ENCODE measurements at regions not wholly inside any gene's neighbourhood (a gene's known extent, or its start where the extent isn't known, plus 50 kb on each side); places are given as distances from the start of the nearest gene placed in this dataset.

- TF ChIP-seq EZH2phosphoT487 (IDR thresholded peaks at IDR 0.05; ENCODE audit: borderline replicate concordance) = no peak
- TF ChIP-seq, protein P1, sequence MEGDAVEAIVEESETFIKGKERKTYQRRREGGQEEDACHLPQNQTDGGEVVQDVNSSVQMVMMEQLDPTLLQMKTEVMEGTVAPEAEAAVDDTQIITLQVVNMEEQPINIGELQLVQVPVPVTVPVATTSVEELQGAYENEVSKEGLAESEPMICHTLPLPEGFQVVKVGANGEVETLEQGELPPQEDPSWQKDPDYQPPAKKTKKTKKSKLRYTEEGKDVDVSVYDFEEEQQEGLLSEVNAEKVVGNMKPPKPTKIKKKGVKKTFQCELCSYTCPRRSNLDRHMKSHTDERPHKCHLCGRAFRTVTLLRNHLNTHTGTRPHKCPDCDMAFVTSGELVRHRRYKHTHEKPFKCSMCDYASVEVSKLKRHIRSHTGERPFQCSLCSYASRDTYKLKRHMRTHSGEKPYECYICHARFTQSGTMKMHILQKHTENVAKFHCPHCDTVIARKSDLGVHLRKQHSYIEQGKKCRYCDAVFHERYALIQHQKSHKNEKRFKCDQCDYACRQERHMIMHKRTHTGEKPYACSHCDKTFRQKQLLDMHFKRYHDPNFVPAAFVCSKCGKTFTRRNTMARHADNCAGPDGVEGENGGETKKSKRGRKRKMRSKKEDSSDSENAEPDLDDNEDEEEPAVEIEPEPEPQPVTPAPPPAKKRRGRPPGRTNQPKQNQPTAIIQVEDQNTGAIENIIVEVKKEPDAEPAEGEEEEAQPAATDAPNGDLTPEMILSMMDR (conservative IDR thresholded peaks at IDR 0.05; ENCODE audit: low read length) = no peak
- H2AFZ ChIP-seq (ENCODE audit: low read length) = no peak overlapping the region
- H3K9me2 ChIP-seq (replicated peaks; ENCODE audit: low read depth, low read length) = no peaks in the 10 kb centered on the region
- H4K20me1 ChIP-seq (ENCODE audit: insufficient read depth, low read length, poor library complexity, severe bottlenecking) = no peaks in the 10 kb centered on the region
- no peaks in the 10 kb centered on the region for H3F3A ChIP-seq (ENCODE audit: low read depth)
- H3K79me2 ChIP-seq (ENCODE audit: insufficient read depth, low read length) = no peaks in the 10 kb centered on the region
- H3K4me2 ChIP-seq (ENCODE audit: low read depth, low read length, poor library complexity, severe bottlenecking) = no peak overlapping the region
- no peak overlapping the region for H3K9ac ChIP-seq (ENCODE audit: low read depth, low read length, poor library complexity, severe bottlenecking)
- no peak overlapping the region for H3K4me3 ChIP-seq (ENCODE audit: low read length, poor library complexity, severe bottlenecking)
- H3K9me3 ChIP-seq (ENCODE audit: insufficient read depth, low read depth, low read length) = no peaks in the 10 kb centered on the region
- H3K36me3 ChIP-seq (ENCODE audit: insufficient read depth, low read length) = no peaks in the 10 kb centered on the region
- H3K27me3 ChIP-seq (ENCODE audit: insufficient read depth, low read length, poor library complexity, severe bottlenecking) = no peaks in the 10 kb centered on the region
- no peaks in the 10 kb centered on the region for H3K4me1 ChIP-seq (ENCODE audit: insufficient read depth, low read length, poor library complexity, severe bottlenecking)
These were observed 173.5 kb downstream of the C5orf15 start for GRCh38 chr5:133794771-133795415.

DNA sequence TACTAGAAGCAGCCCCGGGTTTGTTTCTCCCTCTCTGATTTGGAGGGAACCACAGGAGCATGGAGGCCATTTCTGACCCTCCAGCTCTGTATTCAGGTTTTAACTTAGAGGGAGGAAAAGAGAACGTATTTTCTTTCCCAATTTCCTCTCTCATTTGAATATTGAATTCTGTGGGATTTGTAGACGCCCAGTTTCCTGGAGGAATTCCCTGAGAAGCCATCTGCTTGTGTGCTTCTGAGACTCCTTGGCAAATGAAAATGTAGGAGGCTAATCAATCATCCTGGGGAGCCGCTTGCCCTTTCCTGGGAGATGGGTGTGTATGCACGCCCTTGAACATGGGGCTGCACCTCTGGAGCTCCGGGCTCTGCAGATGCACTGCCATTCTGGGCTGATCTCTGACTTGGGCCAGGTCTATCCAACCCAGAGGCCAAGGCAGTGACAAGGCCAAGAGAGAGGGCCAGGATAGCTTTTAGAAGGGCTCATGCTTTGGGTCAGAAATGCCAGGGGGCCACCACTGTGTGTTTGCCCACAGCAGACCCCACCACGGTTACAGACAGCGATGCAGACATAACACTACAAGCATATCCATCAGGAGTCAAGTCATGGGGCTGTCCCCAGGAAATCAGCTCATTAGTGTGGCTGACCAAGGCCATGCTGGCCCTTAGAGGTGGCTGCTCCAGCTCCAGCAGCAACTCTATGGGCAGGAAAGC is 174.5 kb downstream of the C5orf15 start:
- Histone ChIP-seq H3K4me1 (ENCODE audit: insufficient read depth, low read length, poor library complexity, severe bottlenecking) (no peaks in the 10 kb centered on the region), H3K9ac (ENCODE audit: low read depth, low read length, poor library complexity, severe bottlenecking) (no peak overlapping the region), H3K4me3 (ENCODE audit: low read length, poor library complexity, severe bottlenecking) (no peak overlapping the region), H3K36me3 (ENCODE audit: insufficient read depth, low read length) (no peaks in the 10 kb centered on the region), H4K20me1 (ENCODE audit: insufficient read depth, low read length, poor library complexity, severe bottlenecking) (no peaks in the 10 kb centered on the region), H3K27me3 (ENCODE audit: insufficient read depth, low read length, poor library complexity, severe bottlenecking) (no peaks in the 10 kb centered on the region), H3F3A (ENCODE audit: low read depth) (no peaks in the 10 kb centered on the region), H3K79me2 (ENCODE audit: insufficient read depth, low read length) (no peaks in the 10 kb centered on the region), H3K4me2 (ENCODE audit: low read depth, low read length, poor library complexity, severe bottlenecking) (no peak overlapping the region), H3K9me3 (ENCODE audit: insufficient read depth, low read depth, low read length) (no peaks in the 10 kb centered on the region), H2AFZ (ENCODE audit: low read length) (no peak overlapping the region), H3K9me2 (replicated peaks; ENCODE audit: low read depth, low read length) (no peaks in the 10 kb centered on the region)
- TF ChIP-seq, protein P1 (conservative IDR thresholded peaks at IDR 0.05; ENCODE audit: low read length) = no peak
- no peak for TF ChIP-seq EZH2phosphoT487 (IDR thresholded peaks at IDR 0.05; ENCODE audit: borderline replicate concordance)

DNA sequence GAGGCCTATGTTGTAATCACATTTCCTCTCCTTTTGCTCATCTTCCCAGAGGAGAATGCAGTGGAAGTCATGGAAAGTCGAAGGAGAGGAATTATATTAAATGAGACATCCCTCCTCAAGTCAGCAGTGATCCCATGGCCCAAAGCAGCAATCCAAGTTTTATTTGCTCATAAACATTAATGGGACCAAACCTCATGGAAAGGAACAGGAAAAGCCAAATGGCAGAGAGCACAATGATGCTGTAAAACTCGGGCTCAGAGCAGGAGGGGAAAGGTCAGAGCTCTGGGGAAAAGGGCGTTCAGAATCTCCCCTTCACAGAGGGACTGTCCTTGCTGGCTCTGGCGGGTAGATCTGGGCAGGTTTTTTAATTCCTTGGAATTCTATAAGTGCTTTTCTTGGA is 175.8 kb downstream of the C5orf15 start:
- no peak for TF ChIP-seq EZH2phosphoT487 (IDR thresholded peaks at IDR 0.05; ENCODE audit: borderline replicate concordance)
- TF ChIP-seq, protein P1 (conservative IDR thresholded peaks at IDR 0.05; ENCODE audit: low read length) = no peak
- Histone ChIP-seq H3K4me2 (ENCODE audit: low read depth, low read length, poor library complexity, severe bottlenecking) (no peak overlapping the region), H3K79me2 (ENCODE audit: insufficient read depth, low read length) (no peaks in the 10 kb centered on the region), H3K4me1 (ENCODE audit: insufficient read depth, low read length, poor library complexity, severe bottlenecking) (no peaks in the 10 kb centered on the region), H3K27me3 (ENCODE audit: insufficient read depth, low read length, poor library complexity, severe bottlenecking) (no peaks in the 10 kb centered on the region), H3K9me2 (replicated peaks; ENCODE audit: low read depth, low read length) (no peaks in the 10 kb centered on the region), H3K36me3 (ENCODE audit: insufficient read depth, low read length) (no peaks in the 10 kb centered on the region), H3F3A (ENCODE audit: low read depth) (no peaks in the 10 kb centered on the region), H3K9me3 (ENCODE audit: insufficient read depth, low read depth, low read length) (no peaks in the 10 kb centered on the region), H2AFZ (ENCODE audit: low read length) (no peak overlapping the region), H3K4me3 (ENCODE audit: low read length, poor library complexity, severe bottlenecking) (no peak overlapping the region), H3K9ac (ENCODE audit: low read depth, low read length, poor library complexity, severe bottlenecking) (no peak overlapping the region), H4K20me1 (ENCODE audit: insufficient read depth, low read length, poor library complexity, severe bottlenecking) (no peaks in the 10 kb centered on the region)
